ENCODE measurements at regions not wholly inside any gene's neighbourhood (a gene's known extent, or its start where the extent isn't known, plus 50 kb on each side); places are given as distances from the start of the nearest gene placed in this dataset.

- H3K9me3 ChIP-seq (ENCODE audit: control insufficient read depth in 4 of 4, insufficient read depth in 3 of 4, low read length in 3 of 4): peaks cover 0 to 2% (median 0%) of the 10 kb centered on the region in 4 donors
- 67 to 84% methylated on average over 5 of the region's 5 CpGs for WGBS, 2 donors
- no peak overlapping the region for H3K27ac ChIP-seq (ENCODE audit: low read depth in 1 of 2, low read length in 1 of 2)
- H3K36me3 ChIP-seq (ENCODE audit: control insufficient read depth in 4 of 4, insufficient read depth in 4 of 4, low read length in 4 of 4): no peaks in the 10 kb centered on the region
- no peak overlapping the region for H3K9ac ChIP-seq (ENCODE audit: insufficient read depth in 1 of 2, low read length in 2 of 2)
- DNase-seq (no peak), ATAC-seq (ENCODE audit: insufficient read depth, low FRiP score) (no peak)
- H3K4me1 ChIP-seq (ENCODE audit: control insufficient read depth in 5 of 5, insufficient read depth in 5 of 5, low read length in 5 of 5): peaks cover 0 to 7% (median 0%) of the 10 kb centered on the region in 5 donors
- no peaks in the 10 kb centered on the region for H3K27me3 ChIP-seq (ENCODE audit: control insufficient read depth in 3 of 3, insufficient read depth in 3 of 3, low read length in 2 of 3)
- TF ChIP-seq CTCF (IDR thresholded peaks at IDR 0.05; ENCODE audit: control extremely low read depth, extremely low read depth): no peak
- H3K4me3 ChIP-seq: no peak overlapping the region
Observed at GRCh38 chr5:38117784-38118479, 140.4 kb upstream of the EGFLAM start.

- TF ChIP-seq CTCF (IDR thresholded peaks at IDR 0.05; ENCODE audit: control extremely low read depth, extremely low read depth): no peak
- Histone ChIP-seq H3K4me1 (ENCODE audit: control insufficient read depth in 5 of 5, insufficient read depth in 5 of 5, low read length in 5 of 5) (peaks cover 0 to 10% (median 0%) of the 10 kb centered on the region in 5 donors), H3K9me3 (ENCODE audit: control insufficient read depth in 4 of 4, insufficient read depth in 3 of 4, low read length in 3 of 4) (peaks cover 0 to 2% (median 0%) of the 10 kb centered on the region in 4 donors), H3K4me3 (no peak overlapping the region), H3K36me3 (ENCODE audit: control insufficient read depth in 4 of 4, insufficient read depth in 4 of 4, low read length in 4 of 4) (no peaks in the 10 kb centered on the region), H3K27me3 (ENCODE audit: control insufficient read depth in 3 of 3, insufficient read depth in 3 of 3, low read length in 2 of 3) (no peaks in the 10 kb centered on the region), H3K9ac (ENCODE audit: insufficient read depth in 1 of 2, low read length in 2 of 2) (no peak overlapping the region), H3K27ac (ENCODE audit: low read depth in 1 of 2, low read length in 1 of 2) (no peak overlapping the region)
- DNase-seq (no peak), ATAC-seq (ENCODE audit: insufficient read depth, low FRiP score) (no peak)
- 38 to 56% methylated on average over 2 of the region's 2 CpGs for WGBS, 2 donors
Observed at GRCh38 chr5:38115318-38115827, 143.0 kb upstream of the EGFLAM start.

- 84 to 90% methylated on average over 1 of the region's 1 CpG for WGBS, 2 donors
Observed at GRCh38 chr5:38113880-38114279, 144.5 kb upstream of the EGFLAM start.

More at GRCh38 chr5:38113880-38114279, 144.5 kb upstream of the EGFLAM start:
- DNase-seq (no peak), ATAC-seq (ENCODE audit: insufficient read depth, low FRiP score) (no peak)
- Histone ChIP-seq H3K27me3 (ENCODE audit: control insufficient read depth in 3 of 3, insufficient read depth in 3 of 3, low read length in 2 of 3) (no peaks in the 10 kb centered on the region), H3K4me1 (ENCODE audit: control insufficient read depth in 5 of 5, insufficient read depth in 5 of 5, low read length in 5 of 5) (peaks cover 0 to 10% (median 0%) of the 10 kb centered on the region in 5 donors), H3K27ac (ENCODE audit: low read depth in 1 of 2, low read length in 1 of 2) (no peak overlapping the region), H3K9ac (ENCODE audit: insufficient read depth in 1 of 2, low read length in 2 of 2) (no peak overlapping the region), H3K4me3 (no peak overlapping the region), H3K9me3 (ENCODE audit: control insufficient read depth in 4 of 4, insufficient read depth in 3 of 4, low read length in 3 of 4) (peaks cover 0 to 4% (median 0%) of the 10 kb centered on the region in 4 donors), H3K36me3 (ENCODE audit: control insufficient read depth in 4 of 4, insufficient read depth in 4 of 4, low read length in 4 of 4) (no peaks in the 10 kb centered on the region)
- TF ChIP-seq CTCF (IDR thresholded peaks at IDR 0.05; ENCODE audit: control extremely low read depth, extremely low read depth): no peak
